ENCODE measurements at regions not wholly inside any gene's neighbourhood (a gene's known extent, or its start where the extent isn't known, plus 50 kb on each side); places are given as distances from the start of the nearest gene placed in this dataset.

DNA sequence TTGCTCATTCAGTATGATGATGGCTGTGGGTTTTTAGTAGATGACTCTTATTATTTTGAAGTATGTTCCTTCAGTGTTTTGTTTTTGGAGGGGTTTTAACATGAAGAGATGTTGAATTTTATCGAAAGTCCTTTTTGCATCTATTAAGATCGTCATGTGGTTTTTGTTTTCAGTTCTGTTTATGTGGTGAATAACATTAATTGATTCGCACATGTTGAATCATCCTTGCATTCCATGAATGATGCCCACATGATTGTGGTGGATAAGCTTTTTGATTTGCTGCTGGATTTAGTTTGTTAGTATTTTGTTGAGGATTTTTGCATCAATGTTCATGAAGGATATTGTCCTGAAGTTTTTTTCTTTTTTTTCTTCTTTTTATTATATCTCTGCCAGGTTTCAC, 347.4 kb upstream of the EPHA5 start:
- TF ChIP-seq, protein P1, sequence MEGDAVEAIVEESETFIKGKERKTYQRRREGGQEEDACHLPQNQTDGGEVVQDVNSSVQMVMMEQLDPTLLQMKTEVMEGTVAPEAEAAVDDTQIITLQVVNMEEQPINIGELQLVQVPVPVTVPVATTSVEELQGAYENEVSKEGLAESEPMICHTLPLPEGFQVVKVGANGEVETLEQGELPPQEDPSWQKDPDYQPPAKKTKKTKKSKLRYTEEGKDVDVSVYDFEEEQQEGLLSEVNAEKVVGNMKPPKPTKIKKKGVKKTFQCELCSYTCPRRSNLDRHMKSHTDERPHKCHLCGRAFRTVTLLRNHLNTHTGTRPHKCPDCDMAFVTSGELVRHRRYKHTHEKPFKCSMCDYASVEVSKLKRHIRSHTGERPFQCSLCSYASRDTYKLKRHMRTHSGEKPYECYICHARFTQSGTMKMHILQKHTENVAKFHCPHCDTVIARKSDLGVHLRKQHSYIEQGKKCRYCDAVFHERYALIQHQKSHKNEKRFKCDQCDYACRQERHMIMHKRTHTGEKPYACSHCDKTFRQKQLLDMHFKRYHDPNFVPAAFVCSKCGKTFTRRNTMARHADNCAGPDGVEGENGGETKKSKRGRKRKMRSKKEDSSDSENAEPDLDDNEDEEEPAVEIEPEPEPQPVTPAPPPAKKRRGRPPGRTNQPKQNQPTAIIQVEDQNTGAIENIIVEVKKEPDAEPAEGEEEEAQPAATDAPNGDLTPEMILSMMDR (IDR thresholded peaks at IDR 0.05): no peak
- TF ChIP-seq POLR2AphosphoS5 (IDR thresholded peaks at IDR 0.05): no peak
- no peak for TF ChIP-seq EP300 (IDR thresholded peaks at IDR 0.05)
